ENCODE measurements at regions not wholly inside any gene's neighbourhood (a gene's known extent, or its start where the extent isn't known, plus 50 kb on each side); places are given as distances from the start of the nearest gene placed in this dataset.

GRCh38 chr9:131798246-131798645 lies 58.4 kb upstream of the RAPGEF1 start:
- TF ChIP-seq CTCF (conservative IDR thresholded peaks at IDR 0.05 in 1 of 2, IDR thresholded peaks at IDR 0.05 in 1 of 2; ENCODE audit: extremely low read depth in 1 of 2, insufficient read depth in 1 of 2, low read depth in 1 of 2, low read length in 2 of 2) (no peak), EZH2 (IDR thresholded peaks at IDR 0.05; ENCODE audit: borderline replicate concordance, low read length) (no peak)
